GM12891 (cell line): ENCODE measurements at regions not wholly inside any gene's neighbourhood (a gene's known extent, or its start where the extent isn't known, plus 50 kb on each side); places are given as distances from the start of the nearest gene placed in this dataset.

Experiments used
- POLR2A ChIP-seq: IDR thresholded peaks from 2 replicates; pipeline ENCODE4 v1.6.1; 2011; ENCODE audit warnings: low read depth, low read length, control low read depth
- SPI1 ChIP-seq: IDR thresholded peaks from 2 replicates; pipeline ENCODE4 v1.6.1; 2011; ENCODE audit warnings: low read depth, low read length, control low read depth

DNA sequence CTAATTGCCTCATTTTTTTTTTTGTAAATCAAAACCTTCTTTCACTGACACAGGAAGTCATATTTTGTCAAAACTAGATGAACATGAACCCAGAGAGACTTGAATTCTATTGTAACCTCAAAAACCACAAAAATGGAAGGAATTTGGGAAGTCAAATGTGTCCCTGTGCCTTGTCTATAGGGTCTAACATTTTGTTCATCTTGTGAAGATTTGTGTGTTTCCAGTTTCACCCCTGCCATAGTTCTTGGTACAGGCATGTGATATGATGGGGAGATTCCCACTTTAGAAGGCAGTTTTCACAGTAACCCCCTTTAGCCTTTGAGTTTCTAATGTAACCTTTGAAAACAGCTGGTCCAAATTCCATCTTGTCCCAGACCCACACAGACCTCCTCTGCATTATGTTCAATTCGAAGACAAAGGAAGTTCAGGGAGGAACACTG, 318.5 kb upstream of the ADAMTS9 start:
- TF ChIP-seq POLR2A (no peak), SPI1 (no peak)
